HCT116 (cell line): ENCODE measurements at regions not wholly inside any gene's neighbourhood (a gene's known extent, or its start where the extent isn't known, plus 50 kb on each side); places are given as distances from the start of the nearest gene placed in this dataset.
"Not testable (repeated sequence)": the region's sequence is repeated elsewhere in the genome, so short reads cannot be mapped to it uniquely, and the experiment has no call there.

Experiments used
- ATAC-seq: fragments of 200-7000 bp; cut with Tn5 transposase; 2 replicates; pipeline ENCODE4 v1.9.1; 2020; ENCODE audit warnings: mild to moderate bottlenecking, moderate library complexity
- BruUV-seq: library from RNA; stranded (reverse); fragments of 400-500 nt; replicated peaks from 2 replicates; lab custom pipeline; 2021; lab: Mats Ljungman, UMichigan
- CTCF ChIA-PET: fragments of 300-600 bp; sonication (Branson Sonifier 250); formaldehyde crosslinking; loops from one replicate; lab custom pipeline; 2021; ENCODE audit warnings: antibody characterized with exemption; lab: Charles Lee
- POLR2A ChIA-PET: fragments of 300-600, 350-600 bp; sonication (Branson Sonifier 250); formaldehyde crosslinking; loops from one replicate; lab custom pipeline; 2021; ENCODE audit warnings: antibody characterized with exemption; lab: Charles Lee
- RAD21 ChIA-PET, 2 experiments: fragments of 300-600 bp; sonication (Branson Sonifier 250); formaldehyde crosslinking; loops; one replicate each; lab custom pipeline; 2023; ENCODE audit warnings: low total read pairs in 2 of 2; ENCODE audit not compliant: uncharacterized antibody in 2 of 2, unreplicated experiment in 2 of 2, low non-redundant PET in 1 of 2; lab: Charles Lee
- DNase-seq: peaks from one replicate; pipeline ENCODE4 v3.0.0-alpha.2; 2010; ENCODE audit warnings: low read depth, low spot score
- H2AFZ ChIP-seq: fragments of 200-600 bp; shearing (Covaris generic), sonication (generic); 2 replicates; pipeline ENCODE4 v1.6.1; 2017; ENCODE audit warnings: low read depth, mixed run types, mixed read lengths, antibody characterized with exemption, low read length; ENCODE audit not compliant: poor library complexity, severe bottlenecking
- H3K27ac ChIP-seq: 2 replicates; pipeline ENCODE4 v1.5.1; 2012; ENCODE audit warnings: low read depth, low read length
- H3K27me3 ChIP-seq: fragments of 200-600 bp; sonication (generic); 2 replicates; pipeline ENCODE4 v1.6.1; 2016; ENCODE audit warnings: mixed run types, low read length, mixed read lengths; ENCODE audit not compliant: insufficient read depth
- H3K36me3 ChIP-seq, 2 experiments: fragments of 200-500 bp in 1 of 2; fragments of 200-600 bp in 1 of 2; sonication (Bioruptor generic) in 1 of 2; sonication (generic) in 1 of 2; 2 replicates each; pipeline versions ENCODE4 v1.5.1 to v1.6.1; 2014 to 2016; ENCODE audit warnings: low read length in 2 of 2, inconsistent platforms in 1 of 2, mixed read lengths in 1 of 2, mixed run types in 1 of 2; ENCODE audit not compliant: insufficient read depth in 2 of 2, control insufficient read depth in 1 of 2
- H3K4me1 ChIP-seq, 2 experiments: fragments of 200-600 bp in 1 of 2; sonication (generic) in 1 of 2; 2 replicates each; pipeline versions ENCODE4 v1.5.1 to v1.6.1; 2012 to 2017; ENCODE audit warnings: low read length in 2 of 2, inconsistent platforms in 1 of 2, mild to moderate bottlenecking in 1 of 2, mixed read lengths in 1 of 2, mixed run types in 1 of 2, moderate library complexity in 1 of 2; ENCODE audit not compliant: insufficient read depth in 2 of 2, control insufficient read depth in 1 of 2
- H3K4me2 ChIP-seq: fragments of 200-600 bp; sonication (generic); 2 replicates; pipeline ENCODE4 v1.6.1; 2017; ENCODE audit warnings: mixed run types, low read length, mixed read lengths
- H3K4me3 ChIP-seq, 2 experiments: fragments of 200-600 bp in 1 of 2; sonication (generic) in 1 of 2; replicated peaks in 1 of 2; 2 replicates each; pipeline ENCODE4 v1.5.1; 2011 to 2016; ENCODE audit warnings: low read length in 2 of 2, control low read depth in 1 of 2, low read depth in 1 of 2, mild to moderate bottlenecking in 1 of 2, mixed read lengths in 1 of 2, mixed run types in 1 of 2
- H3K79me2 ChIP-seq: fragments of 200-600 bp; sonication (generic); 2 replicates; pipeline ENCODE4 v1.6.1; 2017; ENCODE audit warnings: mild to moderate bottlenecking, mixed run types, low read length, moderate library complexity, mixed read lengths; ENCODE audit not compliant: insufficient read depth
- H3K9ac ChIP-seq: fragments of 200-600 bp; sonication (generic); 2 replicates; pipeline ENCODE4 v1.6.1; 2016; ENCODE audit warnings: low read length, mixed read lengths
- H3K9me2 ChIP-seq: fragments of 200-600 bp; sonication (generic), shearing (Covaris generic); 2 replicates; pipeline ENCODE4 v1.6.1; 2017; ENCODE audit warnings: mixed run types, mild to moderate bottlenecking, moderate library complexity; ENCODE audit not compliant: insufficient read depth
- H3K9me3 ChIP-seq, 2 experiments: fragments of 200-500 bp in 1 of 2; fragments of 200-600 bp in 1 of 2; sonication (Bioruptor generic) in 1 of 2; sonication (generic) in 1 of 2; 2 replicates each; pipeline ENCODE4 v1.6.1; 2014 to 2017; ENCODE audit warnings: low read length in 2 of 2, mixed read lengths in 2 of 2, inconsistent platforms in 1 of 2, low read depth in 1 of 2, mild to moderate bottlenecking in 1 of 2, mixed run types in 1 of 2, moderate library complexity in 1 of 2; ENCODE audit not compliant: control insufficient read depth in 1 of 2, insufficient read depth in 1 of 2
- H4K20me1 ChIP-seq: fragments of 200-600 bp; sonication (generic), shearing (Covaris generic); 2 replicates; pipeline ENCODE4 v1.6.1; 2017; ENCODE audit warnings: mixed run types, mild to moderate bottlenecking, moderate library complexity; ENCODE audit not compliant: insufficient read depth
- CEBPB ChIP-seq: IDR thresholded peaks from 2 replicates; pipeline ENCODE4 v1.6.1; 2012; ENCODE audit warnings: low read depth
- CTCF ChIP-seq, 3 experiments: fragments of 200-600 bp in 1 of 3; sonication (generic) in 1 of 3; IDR thresholded peaks in 2 of 3; conservative IDR thresholded peaks in 1 of 3; 2 replicates each; pipeline ENCODE4 v1.5.1; 2012 to 2017; ENCODE audit warnings: low read depth in 2 of 3, low read length in 2 of 3, antibody characterized with exemption in 1 of 3, borderline replicate concordance in 1 of 3, control low read depth in 1 of 3, mild to moderate bottlenecking in 1 of 3, mixed read lengths in 1 of 3, mixed run types in 1 of 3, moderate library complexity in 1 of 3; ENCODE audit not compliant: insufficient read depth in 1 of 3
- EGR1 ChIP-seq: IDR thresholded peaks from 2 replicates; pipeline ENCODE4 v1.6.1; 2012; ENCODE audit warnings: low read depth
- JUND ChIP-seq: IDR thresholded peaks from 2 replicates; pipeline ENCODE4 v1.6.1; 2012
- POLR2A ChIP-seq: IDR thresholded peaks from 2 replicates; pipeline ENCODE4 v1.7.0; 2011; ENCODE audit warnings: borderline replicate concordance; ENCODE audit not compliant: insufficient read depth, insufficient read length; ENCODE audit errors: extremely low read depth
- POLR2AphosphoS5 ChIP-seq: IDR thresholded peaks from 2 replicates; pipeline ENCODE4 v1.6.1; 2011; ENCODE audit warnings: mild to moderate bottlenecking, low read depth, low read length, moderate library complexity
- RAD21 ChIP-seq: IDR thresholded peaks from 2 replicates; pipeline ENCODE4 v1.6.1; 2012; ENCODE audit warnings: low read depth, mild to moderate bottlenecking
- SIN3A ChIP-seq: IDR thresholded peaks from 2 replicates; pipeline ENCODE4 v1.6.1; 2012; ENCODE audit warnings: low read depth
- SP1 ChIP-seq: IDR thresholded peaks from 2 replicates; pipeline ENCODE4 v1.6.1; 2012; ENCODE audit warnings: low read depth
- SRF ChIP-seq: IDR thresholded peaks from 2 replicates; pipeline ENCODE4 v1.6.1; 2012; ENCODE audit warnings: low read depth
- ZNF274 ChIP-seq: fragments of 200-500 bp; sonication (Bioruptor generic); IDR thresholded peaks from 2 replicates; pipeline ENCODE4 v1.6.1; 2014; ENCODE audit warnings: mild to moderate bottlenecking, low read depth, low read length, inconsistent platforms
- intact Hi-C: fragments of 100-400 bp; cut with micrococcal nuclease; formaldehyde crosslinking; loops from 2 replicates; pipeline ENCODE4 v1.10.0; 2022
- TF ChIP-seq, protein P1 (sequence below): IDR thresholded peaks from 2 replicates; pipeline ENCODE4 v1.6.1; 2012

- Histone ChIP-seq H3K9me3 (peaks cover 3 to 14% of the 10 kb centered on the region in 2 experiments; a peak in 2 of 4 replicates), H3K9ac (no peak overlapping the region), H3K4me1 (no peaks in the 10 kb centered on the region), H3K4me2 (no peak overlapping the region), H3K9me2 (no peaks in the 10 kb centered on the region), H2AFZ (no peak overlapping the region), H3K4me3 (no peak overlapping the region), H3K79me2 (no peaks in the 10 kb centered on the region), H3K36me3 (no peaks in the 10 kb centered on the region), H3K27ac (no peak overlapping the region)
- ChIA-PET CTCF (no interaction called here), RAD21 (no interaction called here)
- no TSS peak for BruUV-seq
- intact Hi-C loops, result no loop called here
- ATAC-seq (no peak), DNase-seq (no peak)
- TF ChIP-seq ZNF274 (no peak), CTCF (IDR thresholded peaks at IDR 0.05 in 2 of 3, conservative IDR thresholded peaks at IDR 0.05 in 1 of 3; ENCODE audit: borderline replicate concordance in 1 of 3, insufficient read depth in 1 of 3, low read depth in 2 of 3, low read length in 2 of 3) (no peak), SP1 (no peak), JUND (no peak), SIN3A (no peak), POLR2AphosphoS5 (no peak), RAD21 (no peak), EGR1 (no peak), SRF (no peak), POLR2A (no peak), CEBPB (no peak)
- TF ChIP-seq, protein P1, sequence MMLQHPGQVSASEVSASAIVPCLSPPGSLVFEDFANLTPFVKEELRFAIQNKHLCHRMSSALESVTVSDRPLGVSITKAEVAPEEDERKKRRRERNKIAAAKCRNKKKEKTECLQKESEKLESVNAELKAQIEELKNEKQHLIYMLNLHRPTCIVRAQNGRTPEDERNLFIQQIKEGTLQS, result no peak
- TF ChIP-seq, all 23 proteins: peak for 0
- H3K27me3 ChIP-seq, result no peaks in the 10 kb centered on the region
- POLR2A ChIA-PET, result no interaction called here
- H4K20me1 ChIP-seq, result no peaks in the 10 kb centered on the region
Observed at GRCh38 chr6:67933278-67933677, 701.8 kb upstream of the ADGRB3 start.

DNA sequence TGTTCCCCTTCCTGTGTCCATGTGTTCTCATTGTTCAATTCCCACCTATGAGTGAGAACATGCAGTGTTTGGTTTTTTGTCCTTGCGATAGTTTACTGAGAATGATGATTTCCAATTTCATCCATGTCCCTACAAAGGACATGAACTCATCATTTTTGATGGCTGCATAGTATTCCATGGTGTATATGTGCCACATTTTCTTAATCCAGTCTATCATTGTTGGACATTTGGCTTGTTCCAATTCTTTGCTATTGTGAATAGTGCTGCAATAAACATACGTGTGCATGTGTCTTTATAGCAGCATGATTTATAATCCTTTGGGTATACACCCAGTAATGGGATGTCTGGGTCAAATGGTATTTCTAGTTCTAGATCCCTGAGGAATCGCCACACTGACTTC is 712.5 kb upstream of the ADGRB3 start:
- H3K27me3 ChIP-seq, H3K4me2 ChIP-seq, H3K4me1 ChIP-seq, H3K27ac ChIP-seq, H4K20me1 ChIP-seq, H3K4me3 ChIP-seq, H3K79me2 ChIP-seq, BruUV-seq, POLR2A ChIA-PET, H2AFZ ChIP-seq, intact Hi-C loops, H3K36me3 ChIP-seq, ATAC-seq, RAD21 ChIA-PET, H3K9ac ChIP-seq, H3K9me2 ChIP-seq, DNase-seq, CTCF ChIA-PET: not testable (repeated sequence)
- peaks cover 0 to 11% of the 10 kb centered on the region in 2 experiments; a peak in 3 of 4 replicates for H3K9me3 ChIP-seq

- intact Hi-C loops, BruUV-seq: not testable (repeated sequence)
Observed at GRCh38 chr6:67920040-67920439, 715.0 kb upstream of the ADGRB3 start.

More at GRCh38 chr6:67920040-67920439, 715.0 kb upstream of the ADGRB3 start:
- H3K4me2 ChIP-seq, H3K4me3 ChIP-seq, POLR2A ChIA-PET, H3K79me2 ChIP-seq, CTCF ChIA-PET, H3K9me2 ChIP-seq, H4K20me1 ChIP-seq, ATAC-seq, H3K27ac ChIP-seq, H3K36me3 ChIP-seq, H3K4me1 ChIP-seq, H3K9ac ChIP-seq, RAD21 ChIA-PET, DNase-seq, H2AFZ ChIP-seq, H3K27me3 ChIP-seq: not testable (repeated sequence)
- H3K9me3 ChIP-seq, result peaks cover 3 to 11% of the 10 kb centered on the region in 2 experiments; a peak in 3 of 4 replicates
